Islet of Langerhans (tissue), 1 donor: ENCODE measurements at regions not wholly inside any gene's neighbourhood (a gene's known extent, or its start where the extent isn't known, plus 50 kb on each side); places are given as distances from the start of the nearest gene placed in this dataset.
"Not testable (repeated sequence)": the region's sequence is repeated elsewhere in the genome, so short reads cannot be mapped to it uniquely, and the experiment has no call there.

Experiments used
- FAIRE-seq: peaks from one replicate; lab custom pipeline; 2011; peaks lifted over from hg19 to GRCh38; lab: Jason Lieb, UNC

DNA sequence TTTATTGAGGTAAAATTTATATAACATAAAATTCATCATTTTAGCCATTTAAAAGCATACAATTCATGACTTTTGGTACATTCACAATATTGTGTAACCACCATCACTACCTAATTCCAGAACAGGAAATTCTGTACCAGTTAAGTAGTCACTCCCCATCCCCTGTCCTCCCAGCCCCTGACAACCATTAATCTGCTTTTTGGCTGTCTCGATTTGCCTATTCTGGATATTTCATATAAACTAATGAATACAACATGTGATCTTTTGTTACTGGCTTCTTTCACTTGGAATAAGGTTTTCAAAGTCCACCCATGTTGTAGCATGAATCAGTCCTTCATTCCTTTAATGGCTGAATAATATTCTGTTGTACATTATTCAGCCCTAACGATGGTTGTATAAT, 115.6 kb upstream of the KLF14 start:
- FAIRE-seq = no peak

DNA sequence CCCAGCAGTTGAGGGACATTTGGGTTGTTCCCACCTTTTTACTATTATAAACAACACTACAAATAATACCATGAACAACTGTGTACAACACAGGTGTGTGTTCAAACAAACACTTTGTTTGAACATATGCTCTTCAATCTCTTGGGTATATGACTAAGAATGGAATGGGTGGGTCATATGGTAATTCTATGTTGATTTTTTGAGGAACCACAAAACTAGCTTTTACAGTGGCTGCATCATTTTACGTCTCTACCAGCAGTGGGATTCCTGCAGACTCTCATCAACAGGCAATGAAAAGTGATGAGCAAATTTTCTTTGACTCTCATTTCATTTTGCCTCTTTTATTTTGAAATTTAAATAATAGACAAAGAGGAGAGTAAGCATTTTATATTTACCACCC, 116.9 kb upstream of the KLF14 start:
- no peak for FAIRE-seq

GRCh38 chr7:130852867-130853266, 118.9 kb upstream of the KLF14 start:
- FAIRE-seq = no peak

DNA sequence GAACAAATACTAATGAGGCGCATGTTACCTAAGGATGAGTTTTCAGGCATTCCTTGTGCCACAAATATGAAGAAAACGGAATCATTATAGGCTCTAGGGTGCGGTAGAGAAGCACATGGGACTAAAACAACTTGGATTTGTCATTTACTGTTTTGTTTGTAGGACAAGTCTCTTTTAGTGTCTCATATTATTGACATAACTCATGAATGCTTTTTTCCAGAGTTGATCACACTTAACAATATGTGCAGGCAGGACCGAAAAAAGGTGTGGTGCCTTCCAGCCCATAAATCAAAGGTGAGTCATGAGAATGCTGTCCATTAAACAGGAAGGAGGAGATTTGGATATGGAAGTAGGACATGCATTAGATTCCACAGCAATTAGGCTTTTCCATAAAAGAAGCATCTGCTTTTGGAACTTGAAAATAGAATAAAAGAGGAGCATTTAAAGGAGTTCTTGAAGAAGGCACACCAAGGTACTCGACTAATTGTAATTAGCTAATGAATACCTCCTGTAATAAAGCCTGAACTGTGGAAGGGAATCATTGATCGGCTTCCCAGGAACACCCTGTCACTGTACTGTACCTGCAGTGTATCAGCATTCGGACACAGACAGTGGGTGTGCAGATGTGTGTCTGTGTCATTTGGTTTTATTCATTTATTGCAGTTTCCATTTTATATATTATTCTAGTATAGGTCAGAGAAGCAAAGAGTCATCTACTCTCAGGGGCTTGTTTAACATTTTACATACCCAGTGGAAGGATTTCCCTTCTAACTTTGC, 119.7 kb upstream of the KLF14 start:
- FAIRE-seq = no peak

GRCh38 chr7:130854481-130854880, 120.5 kb upstream of the KLF14 start:
- FAIRE-seq = no peak

DNA sequence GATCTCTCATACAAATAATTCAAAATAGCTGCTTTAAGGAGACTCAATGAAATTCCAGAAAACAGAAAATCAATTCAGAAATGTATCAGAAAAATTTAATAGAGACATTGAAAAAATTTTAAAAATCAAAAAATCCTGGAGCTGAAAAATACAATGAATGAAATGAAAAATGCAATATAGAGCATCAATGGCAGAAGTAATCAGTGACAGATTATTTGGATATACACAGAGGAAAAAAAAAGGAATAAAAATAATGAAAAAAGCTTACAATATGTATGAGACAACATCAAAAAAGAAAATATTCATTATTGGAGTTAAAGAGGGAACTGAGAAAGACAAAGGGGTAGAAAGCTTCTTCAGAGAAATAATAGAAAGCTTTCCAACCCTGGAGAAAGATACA, 122.9 kb upstream of the KLF14 start:
- FAIRE-seq = no peak

GRCh38 chr7:130860832-130861231, 126.8 kb upstream of the KLF14 start:
- not testable (repeated sequence) for FAIRE-seq

DNA sequence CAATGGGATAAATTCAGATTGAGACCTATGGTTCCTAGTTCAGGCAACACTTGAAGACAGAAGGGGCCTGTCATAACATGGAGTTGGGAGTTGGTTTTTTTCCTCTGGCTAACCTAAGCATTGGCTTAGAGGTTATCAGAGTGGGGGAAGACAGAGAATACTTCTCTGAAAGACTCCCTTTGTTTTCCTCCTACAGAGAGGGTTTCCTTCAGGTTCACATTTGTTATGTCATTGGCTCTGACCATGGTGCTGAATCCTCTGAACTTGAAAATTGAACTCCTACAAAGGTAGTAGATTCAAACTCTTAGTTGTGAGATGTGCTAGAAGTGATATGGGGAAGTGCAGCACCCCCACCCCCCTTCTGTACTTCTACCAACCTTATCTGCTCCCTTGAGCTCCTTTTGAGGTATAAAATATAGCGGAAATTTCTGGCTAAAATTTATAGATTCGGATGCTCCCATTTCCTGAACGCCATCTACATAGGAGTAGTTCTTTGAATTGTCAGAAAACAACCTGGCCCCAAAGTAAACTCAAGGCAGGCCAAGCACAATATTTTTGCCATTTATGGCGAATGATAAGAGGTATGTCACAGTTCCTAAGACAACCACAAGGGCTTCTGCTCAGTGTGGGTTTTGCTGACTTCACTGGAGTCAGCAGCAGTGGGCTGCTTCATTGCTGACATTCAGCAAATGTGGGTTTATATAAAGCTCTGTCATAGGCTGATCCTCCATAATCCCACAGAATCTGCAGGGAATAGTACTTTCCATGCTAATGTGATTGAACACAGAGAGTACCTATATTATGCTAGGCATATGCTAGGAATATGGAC, 131.6 kb upstream of the KLF14 start:
- FAIRE-seq = no peak

DNA sequence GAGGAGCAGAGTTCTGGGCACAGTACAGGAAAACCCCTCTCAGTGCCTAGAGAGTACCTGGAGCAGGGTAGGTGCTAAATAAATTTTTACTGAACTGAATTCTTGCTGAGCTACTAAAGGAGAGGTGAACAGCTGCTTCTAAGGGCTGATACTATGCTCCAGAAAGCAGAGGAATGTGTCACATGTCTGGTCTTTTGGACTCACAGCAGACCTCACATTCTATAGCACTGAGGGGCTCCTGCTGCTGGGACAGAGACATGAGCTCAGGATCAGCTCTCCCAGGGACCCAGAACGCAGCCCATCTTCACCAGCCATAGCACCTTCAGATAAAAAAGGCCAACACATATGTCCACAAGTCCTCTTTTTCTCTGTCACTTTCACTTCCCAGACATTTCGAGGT, 133.0 kb upstream of the KLF14 start:
- no peak for FAIRE-seq

DNA sequence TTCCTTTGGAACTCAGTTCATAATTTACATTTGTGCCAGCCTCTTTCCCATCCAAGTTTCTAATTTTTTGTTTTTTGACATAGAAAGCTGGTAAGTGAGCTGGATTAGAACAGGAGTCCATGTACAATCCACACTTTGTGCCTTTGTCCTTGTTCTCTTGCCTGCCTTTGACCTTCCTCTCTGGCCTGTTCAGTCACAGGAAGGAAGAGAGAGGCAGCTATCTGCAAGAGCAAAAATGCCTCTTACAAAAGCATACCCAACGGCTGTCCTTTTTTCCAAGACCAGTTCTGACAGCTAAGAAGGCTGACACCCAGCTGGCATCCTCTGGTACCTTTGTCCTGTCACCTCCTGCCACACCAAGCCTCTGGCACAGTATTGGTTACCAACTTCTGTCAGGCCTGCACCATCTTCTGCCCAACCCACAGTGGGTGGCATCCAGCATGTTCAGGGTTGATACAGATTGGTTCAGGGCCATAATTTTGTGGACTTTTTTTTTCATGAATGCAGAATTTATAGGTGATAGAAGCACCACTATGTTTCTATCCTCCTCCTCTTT, 133.7 kb upstream of the KLF14 start:
- no peak for FAIRE-seq

GRCh38 chr7:130868139-130868538, 134.1 kb upstream of the KLF14 start:
- no peak for FAIRE-seq

DNA sequence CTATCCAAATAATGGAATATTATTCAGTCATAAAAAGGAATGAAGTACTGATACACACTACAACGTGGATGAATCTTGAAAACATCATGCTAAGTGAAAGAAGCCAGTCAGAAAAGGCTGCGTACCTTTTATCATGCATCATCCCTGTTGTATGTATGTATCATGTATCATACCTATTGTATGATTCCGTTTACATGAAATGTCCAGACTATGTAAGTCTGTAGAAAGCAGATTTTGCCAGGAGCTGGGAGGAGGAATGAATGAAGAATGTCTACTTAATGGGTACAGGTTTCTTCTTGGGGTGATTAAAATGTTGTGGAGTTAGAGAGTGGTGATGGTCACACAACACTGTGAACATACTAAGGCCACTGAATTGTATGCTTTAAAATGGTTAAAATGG, 135.9 kb upstream of the KLF14 start:
- FAIRE-seq = no peak

DNA sequence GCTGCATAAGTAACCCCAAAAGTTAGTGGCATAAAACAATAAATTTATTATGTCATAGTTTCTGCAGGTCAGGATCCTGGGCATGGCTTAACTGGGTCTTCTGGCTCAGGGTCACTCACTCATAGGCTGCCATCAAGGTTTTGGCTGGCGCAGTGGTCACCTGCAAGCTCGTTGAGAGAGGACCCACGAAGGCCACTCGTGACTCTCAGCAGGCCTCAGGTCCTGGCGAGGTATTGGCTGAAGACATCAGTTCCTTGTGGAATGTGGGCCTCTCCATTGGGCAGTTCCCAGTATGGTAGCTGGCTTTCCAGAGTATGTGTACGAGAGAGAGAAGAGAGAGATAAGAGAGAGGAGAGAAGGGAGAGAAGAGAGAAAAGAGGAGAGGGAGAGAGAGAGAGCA, 138.3 kb upstream of the KLF14 start:
- no peak for FAIRE-seq

- no peak for FAIRE-seq
These were observed 138.9 kb upstream of the KLF14 start for GRCh38 chr7:130872756-130873448.

- FAIRE-seq = no peak
These were observed 140.3 kb upstream of the KLF14 start for GRCh38 chr7:130874071-130874915.

DNA sequence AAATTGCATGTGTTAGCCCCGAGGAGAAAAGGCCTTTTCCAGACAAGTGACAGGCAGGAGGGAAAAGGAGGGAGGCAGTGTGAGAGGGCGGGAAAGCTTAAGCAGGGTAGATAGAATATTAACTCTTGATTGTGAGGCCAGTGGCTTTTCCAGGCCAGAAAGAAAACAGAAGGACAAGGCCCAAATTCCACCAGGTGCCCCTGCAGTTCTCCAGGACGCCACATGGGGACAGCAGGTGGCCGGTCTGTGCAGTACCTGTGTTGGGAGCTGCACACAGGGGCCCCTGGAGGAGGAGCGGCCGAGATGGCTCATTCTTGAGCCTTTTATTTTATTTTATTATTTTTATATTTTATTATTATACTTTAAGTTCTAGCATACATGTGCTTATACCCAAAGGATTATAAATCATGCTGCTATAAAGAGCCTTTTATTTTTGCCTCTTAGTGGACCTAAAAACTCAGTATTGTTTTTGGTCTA, 141.3 kb upstream of the KLF14 start:
- FAIRE-seq = no peak

- no peak for FAIRE-seq
These were observed 141.9 kb upstream of the KLF14 start for GRCh38 chr7:130875901-130876300.

DNA sequence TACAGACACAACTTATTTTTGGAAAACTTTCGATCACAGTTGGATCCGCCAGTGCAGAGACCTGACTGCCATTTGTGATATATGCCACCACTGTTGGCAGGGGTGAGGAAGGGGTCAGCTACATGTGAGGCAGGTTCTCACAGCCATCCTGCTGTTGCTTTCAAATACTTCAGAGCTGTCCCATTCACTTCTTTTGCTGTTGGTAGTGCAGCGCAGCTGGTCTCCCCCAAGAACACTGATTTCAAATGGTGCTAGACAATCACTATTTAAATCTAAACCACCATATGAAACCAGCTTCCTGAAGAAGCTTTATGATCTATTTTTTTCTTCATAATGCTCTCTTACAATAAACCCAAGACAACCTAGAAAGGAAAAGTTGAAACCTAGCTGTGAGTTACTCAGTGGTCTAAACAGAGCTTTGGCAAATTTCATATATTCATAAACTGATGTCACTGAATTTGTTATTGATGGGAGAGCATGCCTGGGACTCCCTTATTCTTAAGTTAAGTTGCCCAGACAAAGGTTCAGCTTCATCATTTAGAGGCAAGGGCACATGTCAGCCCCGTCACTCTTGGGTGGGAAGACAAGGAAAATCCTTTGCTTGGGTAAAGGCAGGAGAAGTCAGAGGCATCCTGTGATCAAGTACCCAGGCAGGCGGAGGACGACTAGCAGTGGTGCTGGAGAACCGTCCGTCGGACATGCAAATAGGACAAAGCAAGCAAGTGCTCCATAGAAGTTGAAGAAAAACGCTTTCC, 143.4 kb upstream of the KLF14 start:
- FAIRE-seq = no peak

- FAIRE-seq = no peak
These were observed 143.9 kb upstream of the KLF14 start for GRCh38 chr7:130877991-130878305.

GRCh38 chr7:130878785-130879184, 144.8 kb upstream of the KLF14 start:
- no peak for FAIRE-seq

GRCh38 chr7:130879191-130879590, 145.2 kb upstream of the KLF14 start:
- FAIRE-seq = no peak
